ENCODE measurements at regions not wholly inside any gene's neighbourhood (a gene's known extent, or its start where the extent isn't known, plus 50 kb on each side); places are given as distances from the start of the nearest gene placed in this dataset.
A peak's percentile ranks its signal among the peaks of the same experiment; 100 is the strongest.
"Not testable (repeated sequence)": the region's sequence is repeated elsewhere in the genome, so short reads cannot be mapped to it uniquely, and the experiment has no call there.

GRCh38 chr5:124614836-124615385 lies 131.5 kb downstream of the ZNF608 start:
- no peak for DNase-seq

GRCh38 chr5:124614105-124614504 lies 132.3 kb downstream of the ZNF608 start:
- DNase-seq, result peak; percentile 41

GRCh38 chr5:124613273-124613953 lies 133.0 kb downstream of the ZNF608 start:
- DNase-seq, result no peak

GRCh38 chr5:124612023-124612422 lies 134.4 kb downstream of the ZNF608 start:
- no peak for DNase-seq

GRCh38 chr5:124611262-124611661 lies 135.2 kb downstream of the ZNF608 start:
- DNase-seq, result not testable (repeated sequence)

GRCh38 chr5:124609685-124610084 lies 136.8 kb downstream of the ZNF608 start:
- DNase-seq, result not testable (repeated sequence)

GRCh38 chr5:124606543-124606942 lies 139.9 kb downstream of the ZNF608 start:
- no peak for DNase-seq

- no peak for DNase-seq
Observed at GRCh38 chr5:124606093-124606492, 140.3 kb downstream of the ZNF608 start.

- no peak for DNase-seq
Observed at GRCh38 chr5:124605541-124605940, 140.9 kb downstream of the ZNF608 start.

GRCh38 chr5:124604419-124604818 lies 142.0 kb downstream of the ZNF608 start:
- DNase-seq, result no peak

- DNase-seq, result no peak
Observed at GRCh38 chr5:124602925-124603650, 143.4 kb downstream of the ZNF608 start.

GRCh38 chr5:124599028-124599973 lies 147.1 kb downstream of the ZNF608 start:
- DNase-seq, result peak; percentile 23

- DNase-seq, result peak; percentile 83
Observed at GRCh38 chr5:124596595-124597421, 149.6 kb downstream of the ZNF608 start.

- DNase-seq, result no peak
Observed at GRCh38 chr5:124593952-124594351, 152.5 kb downstream of the ZNF608 start.

GRCh38 chr5:124592891-124593290 lies 153.5 kb downstream of the ZNF608 start:
- no peak for DNase-seq

- DNase-seq, result no peak
Observed at GRCh38 chr5:124591583-124591982, 154.9 kb downstream of the ZNF608 start.

GRCh38 chr5:124590686-124591085 lies 155.8 kb downstream of the ZNF608 start:
- DNase-seq, result no peak

GRCh38 chr5:124587280-124587679 lies 159.2 kb downstream of the ZNF608 start:
- DNase-seq, result no peak

- no peak for DNase-seq
Observed at GRCh38 chr5:124584991-124585715, 161.3 kb downstream of the ZNF608 start.

GRCh38 chr5:124583469-124584350 lies 162.7 kb downstream of the ZNF608 start:
- peak; percentile 75 for DNase-seq

GRCh38 chr5:124582561-124582840 lies 163.9 kb downstream of the ZNF608 start:
- DNase-seq, result no peak
